GM12891 (cell line): ENCODE measurements at regions not wholly inside any gene's neighbourhood (a gene's known extent, or its start where the extent isn't known, plus 50 kb on each side); places are given as distances from the start of the nearest gene placed in this dataset.

Source experiments
- PAX5 ChIP-seq: IDR thresholded peaks from 2 replicates; pipeline ENCODE4 v1.6.1; 2011; ENCODE audit warnings: low read length, moderate library complexity, mild to moderate bottlenecking; ENCODE audit not compliant: insufficient read depth, severe bottlenecking
- POLR2A ChIP-seq: IDR thresholded peaks from 2 replicates; pipeline ENCODE4 v1.6.1; 2011; ENCODE audit warnings: low read depth, low read length, control low read depth
- POLR2AphosphoS5 ChIP-seq: IDR thresholded peaks from 2 replicates; pipeline ENCODE4 v1.6.1; 2011; ENCODE audit warnings: low read depth, low read length, control low read depth
- SPI1 ChIP-seq: IDR thresholded peaks from 2 replicates; pipeline ENCODE4 v1.6.1; 2011; ENCODE audit warnings: low read depth, low read length, control low read depth
- TAF1 ChIP-seq: IDR thresholded peaks from 2 replicates; pipeline ENCODE4 v1.6.1; 2011; ENCODE audit warnings: low read depth, low read length, control low read depth

DNA sequence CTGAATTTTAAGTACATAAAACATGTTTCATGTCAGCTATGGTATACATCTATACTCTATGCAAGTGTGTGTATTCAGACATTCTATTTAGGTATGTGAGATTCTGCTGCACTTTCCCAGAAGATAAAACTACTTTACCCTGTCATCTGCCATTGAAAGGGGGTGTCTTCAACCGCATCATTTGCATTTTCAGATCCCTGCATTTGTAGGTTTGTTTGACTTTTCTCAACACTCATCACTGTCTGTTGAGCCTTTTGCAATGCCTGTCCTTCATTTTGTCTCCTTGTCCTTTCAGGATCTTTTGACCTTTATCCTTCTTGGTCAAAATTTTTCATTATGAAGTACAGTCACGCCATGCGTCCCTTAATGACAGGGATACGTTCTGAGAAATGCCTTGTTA lies 103.5 kb downstream of the TMA16 start:
- TF ChIP-seq POLR2A (no peak), TAF1 (no peak), POLR2AphosphoS5 (no peak), SPI1 (no peak), PAX5 (no peak)
